ENCODE measurements at regions not wholly inside any gene's neighbourhood (a gene's known extent, or its start where the extent isn't known, plus 50 kb on each side); places are given as distances from the start of the nearest gene placed in this dataset.

GRCh38 chr10:78281627-78282026 is 248.0 kb downstream of the RPS24 start:
- Histone ChIP-seq H3K4me1 (ENCODE audit: control insufficient read depth in 1 of 2, insufficient read depth in 2 of 2, low read depth in 1 of 2, low read length in 1 of 2) (peaks cover 8 to 30% of the 10 kb centered on the region in 2 experiments; a peak in 2 of 4 replicates), H3K4me2 (no peak overlapping the region), H2AFZ (ENCODE audit: low read depth) (no peak overlapping the region), H3F3A (replicated peaks; ENCODE audit: insufficient read depth) (no peaks in the 10 kb centered on the region), H3K79me2 (ENCODE audit: insufficient read depth) (no peaks in the 10 kb centered on the region), H3K9me3 (no peaks in the 10 kb centered on the region), H3K4me3 (ENCODE audit: low read depth in 2 of 2, low read length in 1 of 2) (no peak overlapping the region), H3K27ac (ENCODE audit: low read depth in 2 of 2, low read length in 1 of 2) (no peak overlapping the region), H3K9ac (no peak overlapping the region), H3K27me3 (ENCODE audit: insufficient read depth) (no peaks in the 10 kb centered on the region), H4K20me1 (ENCODE audit: insufficient read depth) (no peaks in the 10 kb centered on the region), H3K9me2 (no peaks in the 10 kb centered on the region), H3K36me3 (replicated peaks in 1 of 2; ENCODE audit: control insufficient read depth in 1 of 2, insufficient read depth in 2 of 2, low read length in 1 of 2) (no peaks in the 10 kb centered on the region)
- TF ChIP-seq USF1 (IDR thresholded peaks at IDR 0.05; ENCODE audit: borderline replicate concordance, low read depth) = no peak
- no peak for TF ChIP-seq CHD2 (IDR thresholded peaks at IDR 0.05; ENCODE audit: low read length, partially characterized antibody)
- no peak for TF ChIP-seq FOXJ3 (CRISPR knock-in tag; IDR thresholded peaks at IDR 0.05)
- no peak for TF ChIP-seq GATA2 (CRISPR knock-in tag; IDR thresholded peaks at IDR 0.05)
- no peak for TF ChIP-seq ZBTB33 (IDR thresholded peaks at IDR 0.05; ENCODE audit: borderline replicate concordance, low read depth)
- TF ChIP-seq RCOR1 (IDR thresholded peaks at IDR 0.05; ENCODE audit: low read length) = no peak
- no peak for TF ChIP-seq EZH2phosphoT487 (IDR thresholded peaks at IDR 0.05; ENCODE audit: borderline replicate concordance, low read depth)
- no peak for TF ChIP-seq NRF1 (IDR thresholded peaks at IDR 0.05; ENCODE audit: low read depth, low read length)
- no peak for TF ChIP-seq JUND (IDR thresholded peaks at IDR 0.05)
- ChIA-PET CTCF (interaction anchor here (1.0 to 2.4 kb wide), 5 partner anchors 9 to 234 kb away, joined by 3 to 9 read pairs (median 3); no protein-coding TSS in a partner anchor), POLR2A (interaction anchor here (0.7 kb wide), 1 partner anchor 11 kb away, joined by 3 read pairs; no protein-coding TSS in a partner anchor)
- 88% methylated on average over 4 of the region's 4 CpGs for WGBS (ENCODE audit: low lambda C conversion rate)
- DNase-seq = no peak

DNA sequence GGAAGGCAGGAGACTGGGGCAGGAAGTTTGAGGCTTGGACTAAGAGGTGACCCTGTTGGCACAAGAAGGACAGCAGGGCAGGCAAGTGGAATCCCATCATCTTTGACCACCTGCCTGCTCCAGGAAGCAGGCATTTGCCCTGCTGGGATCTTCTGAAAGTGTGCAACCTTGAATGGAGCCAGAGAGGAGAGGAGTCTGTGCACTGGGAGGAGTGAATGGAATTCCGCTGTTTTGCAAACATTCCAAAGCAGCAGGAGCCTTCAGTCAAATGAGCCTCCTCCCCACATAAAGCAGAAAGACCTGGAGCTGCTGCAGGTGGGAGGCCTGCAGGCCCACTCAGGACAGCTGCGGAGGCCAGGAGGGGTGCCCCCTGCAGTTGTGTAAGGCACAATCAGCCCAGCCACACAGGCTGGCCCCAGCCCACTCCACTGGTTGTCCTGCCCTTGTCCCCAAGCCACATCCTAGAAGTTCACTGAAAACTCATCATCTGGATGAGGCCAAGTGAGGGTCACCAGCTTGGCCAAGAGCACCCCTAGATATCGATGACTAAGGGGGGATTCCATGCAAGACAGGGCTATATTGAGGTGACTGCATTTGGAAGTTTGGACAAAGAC is 249.5 kb downstream of the RPS24 start:
- Histone ChIP-seq H2AFZ (ENCODE audit: low read depth) (no peak overlapping the region), H3K9me2 (no peaks in the 10 kb centered on the region), H3K4me1 (ENCODE audit: control insufficient read depth in 1 of 2, insufficient read depth in 2 of 2, low read depth in 1 of 2, low read length in 1 of 2) (peaks cover 2 to 18% of the 10 kb centered on the region in 2 experiments; a peak in 1 of 4 replicates), H3F3A (replicated peaks; ENCODE audit: insufficient read depth) (no peaks in the 10 kb centered on the region), H3K4me2 (no peak overlapping the region), H3K9ac (no peak overlapping the region), H3K27me3 (ENCODE audit: insufficient read depth) (no peaks in the 10 kb centered on the region), H3K27ac (ENCODE audit: low read depth in 2 of 2, low read length in 1 of 2) (no peak overlapping the region), H3K9me3 (no peaks in the 10 kb centered on the region), H3K79me2 (ENCODE audit: insufficient read depth) (no peaks in the 10 kb centered on the region), H3K4me3 (ENCODE audit: low read depth in 2 of 2, low read length in 1 of 2) (no peak overlapping the region), H3K36me3 (replicated peaks in 1 of 2; ENCODE audit: control insufficient read depth in 1 of 2, insufficient read depth in 2 of 2, low read length in 1 of 2) (no peaks in the 10 kb centered on the region), H4K20me1 (ENCODE audit: insufficient read depth) (no peaks in the 10 kb centered on the region)
- POLR2A ChIA-PET = no interaction called here
- WGBS (ENCODE audit: low lambda C conversion rate) = 94% methylated on average over 2 of the region's 3 CpGs
- no peak for TF ChIP-seq MXI1 (IDR thresholded peaks at IDR 0.05; ENCODE audit: low read depth, low read length)
- TF ChIP-seq FOXM1 (IDR thresholded peaks at IDR 0.05; ENCODE audit: low read depth) = no peak
- DNase-seq = no peak
- CTCF ChIA-PET = interaction anchor here (1.0 kb wide), 1 partner anchor 55 kb away, joined by 3 read pairs; no protein-coding TSS in a partner anchor
